Erythroblast (primary cell): ENCODE measurements at regions not wholly inside any gene's neighbourhood (a gene's known extent, or its start where the extent isn't known, plus 50 kb on each side); places are given as distances from the start of the nearest gene placed in this dataset.

Experiments
- GATA1 ChIP-seq: IDR thresholded peaks from 2 replicates; pipeline ENCODE4 v1.6.1; 2011; ENCODE audit warnings: low read depth, mild to moderate bottlenecking, control low read depth, low read length, moderate library complexity
- POLR2A ChIP-seq: IDR thresholded peaks from 2 replicates; pipeline ENCODE4 v1.6.1; 2011; ENCODE audit warnings: mild to moderate bottlenecking, low read length

DNA sequence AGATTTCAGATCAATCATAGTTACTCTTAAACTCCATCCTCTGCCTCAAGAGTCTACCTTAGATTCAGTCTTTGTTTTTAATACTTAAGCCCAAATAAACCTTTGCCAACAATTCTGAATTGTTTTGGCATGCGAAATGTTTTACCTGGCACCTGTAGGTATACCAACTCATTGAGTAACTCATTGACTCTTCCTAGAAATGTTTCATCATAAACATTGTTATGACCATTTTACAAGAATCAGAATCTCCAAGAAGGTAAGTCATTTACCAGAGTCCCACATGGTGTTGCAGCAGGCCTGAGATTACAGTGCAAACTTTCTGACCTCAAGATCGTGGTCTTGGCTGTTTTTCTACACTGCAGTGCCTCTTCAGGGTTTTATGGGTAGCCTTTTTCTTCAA is 750.4 kb downstream of the BRINP1 start:
- TF ChIP-seq POLR2A (no peak), GATA1 (no peak)
